WERI-Rb-1 (cell line): ENCODE measurements at regions not wholly inside any gene's neighbourhood (a gene's known extent, or its start where the extent isn't known, plus 50 kb on each side); places are given as distances from the start of the nearest gene placed in this dataset.

Experiments used
- DNase-seq: peaks from one replicate; pipeline ENCODE4 v3.0.0-alpha.2; 2020
- H3K27ac ChIP-seq: fragments of 250-450 bp; sonication (Bioruptor Pico); 2 replicates; pipeline ENCODE4 v1.5.1; 2020; ENCODE audit warnings: mild to moderate bottlenecking, moderate library complexity
- H3K27me3 ChIP-seq: fragments of 250-450 bp; sonication (Bioruptor Pico); 2 replicates; pipeline ENCODE4 v1.5.1; 2021; ENCODE audit warnings: mild to moderate bottlenecking, low read depth, moderate library complexity; ENCODE audit not compliant: insufficient read depth, severe bottlenecking
- H3K36me3 ChIP-seq: fragments of 250-450 bp; sonication (Bioruptor Pico); 2 replicates; pipeline ENCODE4 v1.5.1; 2020; ENCODE audit warnings: mild to moderate bottlenecking, moderate library complexity
- H3K4me3 ChIP-seq: 2 replicates; pipeline ENCODE4 v1.5.1; 2011; ENCODE audit warnings: low read depth, mild to moderate bottlenecking, control low read depth, low read length
- H3K9me3 ChIP-seq: fragments of 250-450 bp; sonication (Bioruptor Pico); 2 replicates; pipeline ENCODE4 v1.5.1; 2021; ENCODE audit warnings: mild to moderate bottlenecking, moderate library complexity; ENCODE audit not compliant: severe bottlenecking
- CTCF ChIP-seq: IDR thresholded peaks from 2 replicates; pipeline ENCODE4 v1.5.1; 2011; ENCODE audit warnings: low read depth, mild to moderate bottlenecking, control low read depth, inconsistent platforms, low read length

- TF ChIP-seq CTCF, result no peak
- Histone ChIP-seq H3K9me3 (peaks cover 3% of the 10 kb centered on the region), H3K4me3 (no peak overlapping the region), H3K27ac (no peak overlapping the region), H3K36me3 (no peaks in the 10 kb centered on the region), H3K27me3 (no peaks in the 10 kb centered on the region)
- DNase-seq, result no peak
Observed at GRCh38 chr18:24762511-24762910, 302.1 kb downstream of the HRH4 start.

- no peak for DNase-seq
- no peaks in the 10 kb centered on the region for H3K36me3 ChIP-seq
- H3K27me3 ChIP-seq, result no peaks in the 10 kb centered on the region
- no peak overlapping the region for H3K4me3 ChIP-seq
- H3K27ac ChIP-seq, result no peak overlapping the region
- peaks cover 3% of the 10 kb centered on the region for H3K9me3 ChIP-seq
- no peak for TF ChIP-seq CTCF
Observed at GRCh38 chr18:24763765-24764513, 303.5 kb downstream of the HRH4 start.

- Histone ChIP-seq H3K27ac (no peak overlapping the region), H3K27me3 (no peaks in the 10 kb centered on the region), H3K9me3 (peaks cover 3% of the 10 kb centered on the region), H3K4me3 (no peak overlapping the region), H3K36me3 (no peaks in the 10 kb centered on the region)
- no peak for TF ChIP-seq CTCF
- DNase-seq, result no peak
Observed at GRCh38 chr18:24764766-24765165, 304.3 kb downstream of the HRH4 start.

- no peaks in the 10 kb centered on the region for H3K9me3 ChIP-seq
- no peak overlapping the region for H3K27ac ChIP-seq
- no peaks in the 10 kb centered on the region for H3K27me3 ChIP-seq
- H3K36me3 ChIP-seq, result no peaks in the 10 kb centered on the region
- no peak for DNase-seq
- TF ChIP-seq CTCF, result no peak
- no peak overlapping the region for H3K4me3 ChIP-seq
Observed at GRCh38 chr18:24766376-24766775, 305.9 kb downstream of the HRH4 start.

GRCh38 chr18:24770311-24771024 lies 310.0 kb downstream of the HRH4 start:
- Histone ChIP-seq H3K36me3 (no peaks in the 10 kb centered on the region), H3K27ac (no peak overlapping the region), H3K9me3 (no peaks in the 10 kb centered on the region), H3K27me3 (no peaks in the 10 kb centered on the region), H3K4me3 (no peak overlapping the region)
- no peak for TF ChIP-seq CTCF
- no peak for DNase-seq
